Uterus (tissue), 2 donors: ENCODE measurements at regions not wholly inside any gene's neighbourhood (a gene's known extent, or its start where the extent isn't known, plus 50 kb on each side); places are given as distances from the start of the nearest gene placed in this dataset.

Source experiments
- POLR2A ChIP-seq, 2 donors: fragments of 450-650 bp; IDR thresholded peaks; one replicate each; pipeline ENCODE4 v1.6.1; 2016; ENCODE audit warnings: antibody characterized with exemption in 2 of 2, mild to moderate bottlenecking in 1 of 2, moderate library complexity in 1 of 2
- TF ChIP-seq, protein P1 (sequence below), 4 experiments: fragments of 200-600 bp in 2 of 4; fragments of 450-650 bp in 2 of 4; sonication (generic) in 2 of 4; IDR thresholded peaks; one replicate each; pipeline ENCODE4 v1.5.1; 2016 to 2019; ENCODE audit warnings: antibody characterized with exemption in 4 of 4, mild to moderate bottlenecking in 2 of 4, moderate library complexity in 1 of 4

DNA sequence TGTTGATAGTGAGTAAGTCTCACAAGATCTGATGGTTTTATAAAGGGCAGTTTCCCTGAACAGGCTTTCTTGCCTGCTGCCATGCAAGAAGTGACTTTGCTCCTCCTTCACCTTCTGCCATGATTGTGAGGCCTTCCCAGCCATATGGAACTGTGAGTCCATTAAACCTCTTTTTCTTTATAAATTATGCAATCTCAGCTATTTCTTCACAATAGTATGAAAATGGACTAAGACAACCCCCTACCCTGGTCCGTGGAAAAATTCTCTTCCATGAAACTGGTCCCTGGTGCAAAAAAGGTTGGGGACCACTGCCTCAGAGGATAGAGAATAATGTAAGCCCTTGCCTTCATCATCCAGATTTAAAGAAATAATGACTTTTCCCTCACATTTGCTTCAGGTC is 861.3 kb downstream of the QKI start:
- no peak for TF ChIP-seq POLR2A (IDR thresholded peaks at IDR 0.05)
- TF ChIP-seq, protein P1, sequence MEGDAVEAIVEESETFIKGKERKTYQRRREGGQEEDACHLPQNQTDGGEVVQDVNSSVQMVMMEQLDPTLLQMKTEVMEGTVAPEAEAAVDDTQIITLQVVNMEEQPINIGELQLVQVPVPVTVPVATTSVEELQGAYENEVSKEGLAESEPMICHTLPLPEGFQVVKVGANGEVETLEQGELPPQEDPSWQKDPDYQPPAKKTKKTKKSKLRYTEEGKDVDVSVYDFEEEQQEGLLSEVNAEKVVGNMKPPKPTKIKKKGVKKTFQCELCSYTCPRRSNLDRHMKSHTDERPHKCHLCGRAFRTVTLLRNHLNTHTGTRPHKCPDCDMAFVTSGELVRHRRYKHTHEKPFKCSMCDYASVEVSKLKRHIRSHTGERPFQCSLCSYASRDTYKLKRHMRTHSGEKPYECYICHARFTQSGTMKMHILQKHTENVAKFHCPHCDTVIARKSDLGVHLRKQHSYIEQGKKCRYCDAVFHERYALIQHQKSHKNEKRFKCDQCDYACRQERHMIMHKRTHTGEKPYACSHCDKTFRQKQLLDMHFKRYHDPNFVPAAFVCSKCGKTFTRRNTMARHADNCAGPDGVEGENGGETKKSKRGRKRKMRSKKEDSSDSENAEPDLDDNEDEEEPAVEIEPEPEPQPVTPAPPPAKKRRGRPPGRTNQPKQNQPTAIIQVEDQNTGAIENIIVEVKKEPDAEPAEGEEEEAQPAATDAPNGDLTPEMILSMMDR (IDR thresholded peaks at IDR 0.05), result no peak
